HG02642 (cell line): ENCODE measurements at regions not wholly inside any gene's neighbourhood (a gene's known extent, or its start where the extent isn't known, plus 50 kb on each side); places are given as distances from the start of the nearest gene placed in this dataset.
"Not testable (repeated sequence)": the region's sequence is repeated elsewhere in the genome, so short reads cannot be mapped to it uniquely, and the experiment has no call there.

Experiments used
- ATAC-seq: cut with Tn5 transposase; IDR thresholded peaks from one replicate; pipeline ENCODE4 v1.9.1; 2021; ENCODE audit warnings: mild to moderate bottlenecking; ENCODE audit not compliant: unreplicated experiment, poor library complexity

GRCh38 chr21:35398346-35398982, 349.4 kb upstream of the RUNX1 start:
- no peak for ATAC-seq

DNA sequence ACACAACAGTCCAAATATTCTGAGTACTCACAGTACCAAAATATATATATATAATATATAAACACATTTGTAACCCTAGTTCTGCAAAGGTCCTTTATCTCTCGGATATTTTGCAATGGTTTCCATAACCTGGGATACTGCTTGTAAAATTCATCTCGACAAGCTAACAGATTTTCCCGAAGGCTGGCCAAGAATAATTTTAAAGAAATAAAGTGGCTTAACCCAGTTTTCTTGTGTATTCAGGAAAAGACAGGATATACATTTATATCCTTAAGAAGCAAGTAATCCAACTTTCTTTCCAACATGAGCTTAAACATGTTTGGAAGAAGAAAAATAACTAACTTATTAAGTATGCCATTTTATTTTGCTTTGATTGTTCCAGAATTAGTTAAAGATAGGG, 348.7 kb upstream of the RUNX1 start:
- no peak for ATAC-seq

GRCh38 chr21:35396655-35397054, 347.6 kb upstream of the RUNX1 start:
- no peak for ATAC-seq

DNA sequence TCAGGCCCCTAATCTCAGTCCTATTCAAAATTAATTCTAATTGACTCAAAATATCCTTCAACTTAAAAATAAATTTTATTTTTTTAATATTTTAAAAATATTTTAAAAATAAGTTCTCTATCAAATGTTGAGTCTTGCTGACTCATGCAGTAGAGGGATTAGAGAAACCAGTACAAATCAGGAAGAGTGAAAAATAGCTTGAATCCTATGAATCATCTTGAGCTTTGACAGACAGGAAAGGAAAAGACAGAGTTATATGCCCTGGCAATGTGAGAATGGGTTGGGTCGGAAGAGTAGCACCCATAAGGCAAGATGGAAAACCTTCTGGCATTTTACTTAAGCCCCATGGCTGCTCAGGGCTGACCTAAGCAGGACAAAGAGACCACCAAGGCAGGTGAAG, 346.6 kb upstream of the RUNX1 start:
- ATAC-seq: no peak

DNA sequence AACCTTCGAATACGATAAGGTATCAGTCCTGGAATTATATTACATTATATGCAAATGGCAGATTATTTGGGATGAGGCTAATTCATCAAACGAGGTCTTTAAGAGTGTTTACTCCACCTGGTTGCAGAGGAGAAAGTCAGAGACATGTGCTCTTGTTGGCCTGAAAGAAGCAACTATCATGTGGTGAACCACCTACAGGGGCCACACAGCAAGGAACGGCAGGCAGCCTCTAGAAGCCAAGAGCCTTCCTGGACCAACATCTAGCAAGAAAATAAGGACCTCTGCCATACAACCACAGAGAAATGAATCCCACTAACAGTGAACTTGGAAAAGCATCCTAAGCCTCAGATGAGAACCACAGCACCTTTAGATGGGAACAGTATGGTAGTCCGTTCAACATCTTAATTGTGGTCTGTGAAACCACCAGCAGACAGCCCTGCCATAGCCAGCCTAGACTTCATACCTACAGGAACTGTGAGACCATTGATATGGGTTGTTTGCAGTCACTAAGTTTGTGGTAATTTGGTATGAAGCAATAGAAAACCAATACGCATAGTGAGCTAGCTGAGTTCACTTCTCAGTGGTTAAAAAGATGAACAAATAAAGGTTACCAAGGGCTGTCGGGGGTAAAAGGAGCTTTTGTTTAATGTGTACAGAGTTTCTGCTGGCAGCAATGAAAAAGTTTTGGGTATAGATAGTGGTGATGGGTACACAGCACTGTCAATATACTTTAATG, 345.7 kb upstream of the RUNX1 start:
- no peak for ATAC-seq

DNA sequence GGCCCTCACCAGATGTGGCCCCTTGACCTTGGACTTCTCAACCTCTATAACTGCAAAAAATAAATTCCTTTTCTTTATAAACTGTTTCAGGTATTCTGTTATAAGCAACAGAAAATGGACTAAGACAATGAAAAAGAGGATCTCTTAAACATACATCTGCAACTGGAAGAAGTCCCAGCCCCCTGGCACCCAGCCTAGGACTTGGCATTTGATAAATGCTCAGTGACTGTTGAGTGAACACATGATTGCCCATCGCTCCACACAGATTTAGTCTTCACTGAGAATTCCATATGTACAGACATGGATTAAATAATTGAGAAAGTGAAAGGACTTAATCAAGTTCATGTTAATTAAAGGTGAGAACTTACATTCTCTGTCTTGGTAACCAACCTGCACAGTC, 344.9 kb upstream of the RUNX1 start:
- ATAC-seq: no peak

DNA sequence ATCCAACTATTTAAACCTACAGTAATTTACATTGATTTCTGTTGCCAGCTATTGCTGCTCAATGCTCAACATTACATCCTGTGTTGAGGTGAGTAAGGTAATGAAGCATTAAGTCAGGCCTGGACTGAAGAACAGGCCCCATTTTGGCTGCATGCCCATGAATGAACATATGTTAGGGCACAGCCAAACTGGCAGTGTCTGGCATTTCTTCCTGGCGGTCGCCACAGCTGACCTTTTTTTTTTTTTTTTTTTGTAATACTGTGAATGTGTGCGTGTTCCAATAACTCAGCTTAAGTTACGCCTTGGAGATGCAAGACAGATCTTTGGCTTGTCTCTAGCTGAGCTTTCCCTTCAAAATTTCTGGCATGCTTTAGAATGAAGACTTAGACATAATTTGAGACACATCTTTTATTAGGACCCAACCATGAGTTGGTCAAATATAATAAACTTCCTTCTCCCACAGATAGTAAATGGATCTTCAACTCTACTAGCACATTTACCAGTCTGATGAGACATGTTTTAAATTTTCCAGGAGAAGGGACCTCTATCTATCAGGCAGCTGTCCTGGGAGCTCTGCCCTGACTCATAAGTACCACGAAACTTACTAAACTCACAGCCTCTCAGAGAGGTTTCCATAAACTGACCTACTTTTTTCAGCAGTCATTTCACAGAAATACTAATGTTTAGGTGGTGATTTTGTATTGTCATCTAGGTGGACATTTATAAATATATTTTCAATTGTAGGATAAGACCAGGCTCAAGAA, 341.1 kb upstream of the RUNX1 start:
- no peak for ATAC-seq

- no peak for ATAC-seq
Observed at GRCh38 chr21:35386491-35387079, 337.5 kb upstream of the RUNX1 start.

- no peak for ATAC-seq
Observed at GRCh38 chr21:35384375-35384774, 335.3 kb upstream of the RUNX1 start.

- ATAC-seq: no peak
Observed at GRCh38 chr21:35382696-35383095, 333.6 kb upstream of the RUNX1 start.

DNA sequence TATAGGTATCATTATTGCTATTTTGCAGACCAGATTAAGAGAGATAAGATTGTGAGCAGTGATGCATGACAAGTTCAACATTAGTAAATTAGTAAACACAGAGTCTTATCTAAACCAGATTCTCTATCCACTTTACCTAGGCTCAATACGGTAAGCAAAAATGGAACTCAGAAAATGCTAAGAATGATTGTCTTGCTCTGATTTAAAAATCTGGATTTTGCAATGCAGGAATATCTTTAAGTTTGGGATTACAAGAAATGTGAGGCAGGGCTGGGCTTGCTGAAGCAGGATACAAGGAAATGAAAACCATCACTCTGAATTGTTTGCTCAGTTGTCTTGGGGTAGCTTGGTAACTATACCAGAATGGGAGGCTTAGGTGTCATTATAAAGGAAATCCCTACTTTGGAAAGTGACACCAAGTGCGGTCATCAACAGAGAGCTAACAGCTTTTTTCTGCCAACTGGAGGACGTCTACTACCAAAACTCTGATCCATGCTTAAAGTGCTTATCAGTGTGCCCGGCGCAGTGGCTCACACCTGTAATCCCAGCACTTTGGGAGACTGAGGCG, 332.7 kb upstream of the RUNX1 start:
- ATAC-seq: no peak

DNA sequence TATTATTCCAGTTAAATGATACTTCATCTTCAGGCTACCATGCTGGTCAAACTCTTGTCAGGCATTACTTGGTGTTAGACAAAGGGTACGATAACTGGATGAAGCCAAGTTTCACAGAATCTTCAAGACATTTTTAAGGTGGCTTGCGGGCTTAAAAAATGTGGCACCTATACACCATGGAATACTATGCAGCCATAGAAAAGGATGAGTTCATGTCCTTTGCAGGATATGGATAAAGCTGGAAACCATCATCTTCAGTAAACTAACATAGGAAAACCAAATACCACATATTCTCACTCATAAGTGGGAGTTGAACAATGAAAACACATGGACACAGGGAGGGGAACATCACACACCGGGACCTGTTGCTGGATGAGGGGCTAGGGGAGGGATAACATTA, 331.2 kb upstream of the RUNX1 start:
- ATAC-seq: not testable (repeated sequence)

DNA sequence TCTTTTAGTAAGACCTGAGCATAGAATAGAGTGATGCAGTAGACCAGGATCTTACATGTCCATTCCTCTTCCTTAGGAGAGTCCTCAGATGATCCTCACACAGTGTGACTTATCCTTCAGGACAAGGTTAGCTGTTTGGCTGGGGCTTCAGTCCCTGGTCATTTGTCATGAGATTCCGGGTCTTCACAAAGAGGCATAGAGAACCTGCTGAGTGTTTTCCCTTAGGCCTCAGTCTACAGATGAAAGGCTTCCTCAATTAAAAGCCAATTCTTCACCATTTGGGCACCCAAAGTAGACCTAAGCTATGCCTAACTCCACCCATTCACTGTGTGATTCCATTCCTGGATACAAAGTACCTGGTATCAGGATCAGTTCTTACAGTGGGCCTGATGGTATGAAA, 329.8 kb upstream of the RUNX1 start:
- no peak for ATAC-seq

DNA sequence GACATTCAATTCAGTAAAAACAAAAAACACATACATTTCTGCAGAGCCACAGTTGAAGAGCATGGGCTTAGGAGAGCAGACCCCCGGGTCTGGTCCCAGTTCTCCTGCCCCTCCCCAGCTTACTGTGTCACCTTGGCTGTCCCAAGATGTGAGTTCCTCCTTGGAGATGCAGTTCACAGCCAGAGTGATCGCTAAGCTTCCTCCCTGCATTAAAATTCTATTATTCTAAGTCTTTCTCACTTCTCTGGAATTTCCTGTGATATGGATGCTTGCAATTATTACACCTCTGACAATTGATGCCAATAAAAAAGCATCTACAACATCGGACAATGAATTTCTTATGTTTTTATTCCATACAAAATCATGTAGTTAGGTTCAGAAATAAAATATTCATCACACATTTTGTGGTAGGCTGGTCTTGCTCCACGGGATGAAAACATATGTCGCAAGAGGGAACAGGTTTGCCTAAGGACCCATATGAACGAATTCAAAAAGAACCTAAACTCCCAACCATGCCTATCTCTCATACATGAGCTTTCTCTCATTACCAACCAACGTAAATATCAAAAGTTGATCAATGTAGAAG, 328.5 kb upstream of the RUNX1 start:
- no peak for ATAC-seq

DNA sequence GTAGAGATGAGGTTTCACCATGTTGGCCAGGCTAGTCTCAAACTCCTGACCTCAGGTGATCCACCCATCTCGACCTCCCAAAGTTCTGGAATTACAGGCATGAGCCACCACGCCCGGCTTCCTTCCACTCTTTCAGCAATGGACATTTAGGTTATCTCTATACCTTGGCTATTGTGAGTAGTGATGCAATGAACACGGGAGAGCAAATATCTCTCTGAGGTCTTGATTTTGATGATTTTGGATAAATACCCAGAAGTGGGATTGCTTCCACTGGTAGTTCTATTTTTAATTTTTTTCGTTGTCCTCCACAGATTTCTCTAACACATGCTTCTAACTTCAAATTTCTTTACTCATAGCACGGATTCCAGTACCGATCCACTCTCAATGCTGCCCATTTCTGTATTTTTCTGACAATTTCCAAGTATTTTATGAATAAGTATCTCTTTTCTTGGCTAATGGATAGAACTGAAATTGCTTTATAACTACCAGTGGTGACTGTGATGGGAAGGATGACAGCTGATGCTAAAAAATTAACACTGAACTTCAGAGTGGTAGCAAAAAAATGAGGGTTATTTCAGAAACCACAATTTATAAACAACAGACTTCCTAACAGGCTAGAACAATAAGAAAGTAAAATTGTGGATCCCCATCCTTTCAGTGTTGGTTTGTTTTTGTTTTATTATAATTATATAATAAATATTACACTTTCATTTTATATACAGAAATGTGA, 327.5 kb upstream of the RUNX1 start:
- no peak for ATAC-seq

- ATAC-seq: no peak
Observed at GRCh38 chr21:35375115-35375514, 326.0 kb upstream of the RUNX1 start.

GRCh38 chr21:35373998-35374397, 324.9 kb upstream of the RUNX1 start:
- no peak for ATAC-seq

GRCh38 chr21:35372201-35372600, 323.1 kb upstream of the RUNX1 start:
- no peak for ATAC-seq

- ATAC-seq: no peak
Observed at GRCh38 chr21:35370671-35371070, 321.6 kb upstream of the RUNX1 start.

DNA sequence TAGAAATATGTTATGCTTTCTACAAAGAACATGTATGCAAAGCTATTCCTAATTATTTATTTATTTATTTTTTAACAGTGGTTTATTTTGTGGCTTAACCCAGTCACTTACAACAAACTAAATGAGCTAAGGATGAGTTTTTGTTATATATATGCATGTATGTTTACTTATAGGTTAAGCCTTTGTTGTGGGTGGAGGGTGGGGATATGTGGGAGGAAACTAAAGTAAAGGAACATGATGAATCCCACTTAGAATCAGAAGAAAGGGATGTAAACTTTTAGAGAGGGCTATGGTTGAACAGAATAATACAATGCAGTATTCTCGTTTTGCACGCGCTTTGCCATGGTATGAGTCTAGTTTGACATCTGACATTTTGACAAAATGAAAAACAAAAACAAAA, 321.0 kb upstream of the RUNX1 start:
- ATAC-seq: no peak
